ENCODE measurements at regions not wholly inside any gene's neighbourhood (a gene's known extent, or its start where the extent isn't known, plus 50 kb on each side); places are given as distances from the start of the nearest gene placed in this dataset.

DNA sequence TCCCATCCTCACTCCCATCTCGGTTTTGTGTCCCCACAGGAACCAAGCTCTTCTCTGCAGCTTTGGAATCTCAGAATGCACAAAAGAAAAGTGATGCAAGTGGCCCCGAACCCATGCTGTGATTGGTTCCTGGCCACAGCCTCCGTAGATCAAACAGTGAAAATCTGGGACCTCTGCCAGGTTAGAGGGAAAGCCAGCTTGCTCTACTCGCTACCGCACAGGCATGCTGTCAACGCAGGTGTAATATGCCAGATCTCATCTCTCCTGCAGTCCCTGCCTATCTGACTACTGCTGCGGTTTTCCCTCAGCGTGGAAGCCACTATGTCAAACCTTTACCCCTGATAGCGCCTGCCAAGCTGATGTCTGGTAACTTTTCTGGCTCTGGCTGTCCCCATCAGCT, 200.5 kb upstream of the LRRC4C start:
- Histone ChIP-seq H3K36me3 (ENCODE audit: insufficient read depth, low read length) (no peaks in the 10 kb centered on the region), H3K27me3 (ENCODE audit: insufficient read depth, low read depth, low read length) (no peaks in the 10 kb centered on the region), H3K27ac (ENCODE audit: low read length) (no peak overlapping the region), H3K9me2 (ENCODE audit: insufficient read depth, low read length) (no peaks in the 10 kb centered on the region), H3K4me3 (ENCODE audit: low read length) (no peak overlapping the region), H3K79me2 (replicated peaks; ENCODE audit: insufficient read depth, low read length) (no peaks in the 10 kb centered on the region), H3F3A (ENCODE audit: insufficient read depth, low read length, poor library complexity, severe bottlenecking) (no peaks in the 10 kb centered on the region), H3K9ac (ENCODE audit: low read length) (no peak overlapping the region), H2AFZ (ENCODE audit: low read depth, low read length) (no peak overlapping the region), H3K9me3 (ENCODE audit: low read length) (no peaks in the 10 kb centered on the region), H3K4me2 (ENCODE audit: low read length) (no peak overlapping the region), H4K20me1 (ENCODE audit: insufficient read depth) (no peaks in the 10 kb centered on the region)
- TF ChIP-seq SMC3 (conservative IDR thresholded peaks at IDR 0.05; ENCODE audit: poor library complexity) (no peak), RAD21 (conservative IDR thresholded peaks at IDR 0.05) (no peak), EP300 (conservative IDR thresholded peaks at IDR 0.05; ENCODE audit: poor library complexity, severe bottlenecking) (no peak), EZH2 (IDR thresholded peaks at IDR 0.05; ENCODE audit: borderline replicate concordance, insufficient read depth, low read length, poor library complexity, severe bottlenecking) (no peak), POLR2AphosphoS5 (IDR thresholded peaks at IDR 0.05) (no peak), TAF1 (IDR thresholded peaks at IDR 0.05; ENCODE audit: low read depth) (no peak), MXI1 (conservative IDR thresholded peaks at IDR 0.05; ENCODE audit: poor library complexity, severe bottlenecking) (no peak)
- TF ChIP-seq, protein P1, sequence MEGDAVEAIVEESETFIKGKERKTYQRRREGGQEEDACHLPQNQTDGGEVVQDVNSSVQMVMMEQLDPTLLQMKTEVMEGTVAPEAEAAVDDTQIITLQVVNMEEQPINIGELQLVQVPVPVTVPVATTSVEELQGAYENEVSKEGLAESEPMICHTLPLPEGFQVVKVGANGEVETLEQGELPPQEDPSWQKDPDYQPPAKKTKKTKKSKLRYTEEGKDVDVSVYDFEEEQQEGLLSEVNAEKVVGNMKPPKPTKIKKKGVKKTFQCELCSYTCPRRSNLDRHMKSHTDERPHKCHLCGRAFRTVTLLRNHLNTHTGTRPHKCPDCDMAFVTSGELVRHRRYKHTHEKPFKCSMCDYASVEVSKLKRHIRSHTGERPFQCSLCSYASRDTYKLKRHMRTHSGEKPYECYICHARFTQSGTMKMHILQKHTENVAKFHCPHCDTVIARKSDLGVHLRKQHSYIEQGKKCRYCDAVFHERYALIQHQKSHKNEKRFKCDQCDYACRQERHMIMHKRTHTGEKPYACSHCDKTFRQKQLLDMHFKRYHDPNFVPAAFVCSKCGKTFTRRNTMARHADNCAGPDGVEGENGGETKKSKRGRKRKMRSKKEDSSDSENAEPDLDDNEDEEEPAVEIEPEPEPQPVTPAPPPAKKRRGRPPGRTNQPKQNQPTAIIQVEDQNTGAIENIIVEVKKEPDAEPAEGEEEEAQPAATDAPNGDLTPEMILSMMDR (IDR thresholded peaks at IDR 0.05; ENCODE audit: poor library complexity, severe bottlenecking): no peak
- TF ChIP-seq, protein P2, sequence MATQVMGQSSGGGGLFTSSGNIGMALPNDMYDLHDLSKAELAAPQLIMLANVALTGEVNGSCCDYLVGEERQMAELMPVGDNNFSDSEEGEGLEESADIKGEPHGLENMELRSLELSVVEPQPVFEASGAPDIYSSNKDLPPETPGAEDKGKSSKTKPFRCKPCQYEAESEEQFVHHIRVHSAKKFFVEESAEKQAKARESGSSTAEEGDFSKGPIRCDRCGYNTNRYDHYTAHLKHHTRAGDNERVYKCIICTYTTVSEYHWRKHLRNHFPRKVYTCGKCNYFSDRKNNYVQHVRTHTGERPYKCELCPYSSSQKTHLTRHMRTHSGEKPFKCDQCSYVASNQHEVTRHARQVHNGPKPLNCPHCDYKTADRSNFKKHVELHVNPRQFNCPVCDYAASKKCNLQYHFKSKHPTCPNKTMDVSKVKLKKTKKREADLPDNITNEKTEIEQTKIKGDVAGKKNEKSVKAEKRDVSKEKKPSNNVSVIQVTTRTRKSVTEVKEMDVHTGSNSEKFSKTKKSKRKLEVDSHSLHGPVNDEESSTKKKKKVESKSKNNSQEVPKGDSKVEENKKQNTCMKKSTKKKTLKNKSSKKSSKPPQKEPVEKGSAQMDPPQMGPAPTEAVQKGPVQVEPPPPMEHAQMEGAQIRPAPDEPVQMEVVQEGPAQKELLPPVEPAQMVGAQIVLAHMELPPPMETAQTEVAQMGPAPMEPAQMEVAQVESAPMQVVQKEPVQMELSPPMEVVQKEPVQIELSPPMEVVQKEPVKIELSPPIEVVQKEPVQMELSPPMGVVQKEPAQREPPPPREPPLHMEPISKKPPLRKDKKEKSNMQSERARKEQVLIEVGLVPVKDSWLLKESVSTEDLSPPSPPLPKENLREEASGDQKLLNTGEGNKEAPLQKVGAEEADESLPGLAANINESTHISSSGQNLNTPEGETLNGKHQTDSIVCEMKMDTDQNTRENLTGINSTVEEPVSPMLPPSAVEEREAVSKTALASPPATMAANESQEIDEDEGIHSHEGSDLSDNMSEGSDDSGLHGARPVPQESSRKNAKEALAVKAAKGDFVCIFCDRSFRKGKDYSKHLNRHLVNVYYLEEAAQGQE (IDR thresholded peaks at IDR 0.05; ENCODE audit: borderline replicate concordance): no peak

DNA sequence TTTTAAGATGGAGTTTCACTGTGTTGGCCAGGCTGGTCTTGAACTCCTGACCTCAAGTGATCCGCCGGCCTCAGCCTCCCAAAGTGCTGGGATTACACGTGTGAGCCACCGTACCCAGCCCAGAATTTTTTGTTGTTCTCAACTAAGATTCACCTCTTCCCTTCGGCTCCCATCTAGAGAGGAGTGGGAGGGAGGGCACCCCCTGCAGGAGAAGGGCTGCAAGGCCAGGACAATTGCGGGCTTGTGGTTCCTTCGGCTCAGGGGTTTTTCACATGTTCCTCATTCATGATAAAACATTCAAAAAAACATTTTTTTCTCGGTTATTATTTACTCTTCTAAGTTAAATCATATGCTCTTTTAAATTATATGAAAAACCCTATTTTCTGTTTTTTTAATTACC, 201.1 kb upstream of the LRRC4C start:
- Histone ChIP-seq H3F3A (ENCODE audit: insufficient read depth, low read length, poor library complexity, severe bottlenecking) (no peaks in the 10 kb centered on the region), H2AFZ (ENCODE audit: low read depth, low read length) (no peak overlapping the region), H3K9ac (ENCODE audit: low read length) (no peak overlapping the region), H3K79me2 (replicated peaks; ENCODE audit: insufficient read depth, low read length) (no peaks in the 10 kb centered on the region), H4K20me1 (ENCODE audit: insufficient read depth) (no peaks in the 10 kb centered on the region), H3K27ac (ENCODE audit: low read length) (no peak overlapping the region), H3K9me2 (ENCODE audit: insufficient read depth, low read length) (no peaks in the 10 kb centered on the region), H3K9me3 (ENCODE audit: low read length) (no peaks in the 10 kb centered on the region), H3K36me3 (ENCODE audit: insufficient read depth, low read length) (no peaks in the 10 kb centered on the region), H3K27me3 (ENCODE audit: insufficient read depth, low read depth, low read length) (no peaks in the 10 kb centered on the region), H3K4me3 (ENCODE audit: low read length) (no peak overlapping the region), H3K4me2 (ENCODE audit: low read length) (no peak overlapping the region)
- TF ChIP-seq SMC3 (conservative IDR thresholded peaks at IDR 0.05; ENCODE audit: poor library complexity) (no peak), TAF1 (IDR thresholded peaks at IDR 0.05; ENCODE audit: low read depth) (no peak), POLR2AphosphoS5 (IDR thresholded peaks at IDR 0.05) (no peak), EP300 (conservative IDR thresholded peaks at IDR 0.05; ENCODE audit: poor library complexity, severe bottlenecking) (no peak), MXI1 (conservative IDR thresholded peaks at IDR 0.05; ENCODE audit: poor library complexity, severe bottlenecking) (no peak), EZH2 (IDR thresholded peaks at IDR 0.05; ENCODE audit: borderline replicate concordance, insufficient read depth, low read length, poor library complexity, severe bottlenecking) (no peak), RAD21 (conservative IDR thresholded peaks at IDR 0.05) (no peak)
- TF ChIP-seq, protein P2 (IDR thresholded peaks at IDR 0.05; ENCODE audit: borderline replicate concordance): no peak
- TF ChIP-seq, protein P1 (IDR thresholded peaks at IDR 0.05; ENCODE audit: poor library complexity, severe bottlenecking): no peak
